Endothelial cell of umbilical vein (primary cell): ENCODE measurements at regions not wholly inside any gene's neighbourhood (a gene's known extent, or its start where the extent isn't known, plus 50 kb on each side); places are given as distances from the start of the nearest gene placed in this dataset.

ENCODE experiments used
- EZH2 ChIP-seq: IDR thresholded peaks from 2 replicates; pipeline ENCODE4 v1.6.1; 2012; ENCODE audit warnings: borderline replicate concordance, low read depth, mild to moderate bottlenecking, moderate library complexity, low read length, inconsistent platforms; ENCODE audit not compliant: severe bottlenecking
- JUN ChIP-seq: IDR thresholded peaks from 2 replicates; pipeline ENCODE4 v1.6.1; 2011; ENCODE audit warnings: borderline replicate concordance, low read depth; ENCODE audit not compliant: insufficient read length, insufficient read depth
- POLR2A ChIP-seq: IDR thresholded peaks from 2 replicates; pipeline ENCODE4 v1.6.1; 2012; ENCODE audit warnings: low read depth, mild to moderate bottlenecking, control low read depth, low read length
- POLR2AphosphoS5 ChIP-seq: IDR thresholded peaks from 2 replicates; pipeline ENCODE4 v1.6.1; 2012; ENCODE audit warnings: low read depth, mild to moderate bottlenecking, control low read depth, low read length, moderate library complexity; ENCODE audit not compliant: insufficient read depth
- TF ChIP-seq, protein P1 (sequence below): IDR thresholded peaks from 2 replicates; pipeline ENCODE4 v1.6.1; 2011; ENCODE audit not compliant: insufficient read depth, insufficient read length

DNA sequence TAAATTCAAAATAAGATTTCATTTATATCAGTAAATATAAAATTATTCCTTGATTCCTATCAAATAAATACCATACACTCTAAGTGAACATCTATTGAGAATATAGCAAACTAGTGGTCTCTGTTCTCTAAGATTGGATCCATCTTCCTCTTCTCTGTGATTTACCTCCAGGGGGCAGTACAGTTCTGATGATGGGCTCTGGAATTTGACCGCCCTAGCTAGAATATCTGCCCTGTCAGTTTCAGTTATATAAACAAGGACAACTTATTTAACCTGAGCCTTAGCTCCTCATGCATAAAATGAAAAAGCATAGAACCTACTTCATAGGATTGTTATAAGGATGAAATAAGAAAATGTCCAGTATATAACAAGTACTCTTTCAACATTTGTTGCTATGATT lies 171.1 kb upstream of the CCDC54 start:
- TF ChIP-seq, protein P1, sequence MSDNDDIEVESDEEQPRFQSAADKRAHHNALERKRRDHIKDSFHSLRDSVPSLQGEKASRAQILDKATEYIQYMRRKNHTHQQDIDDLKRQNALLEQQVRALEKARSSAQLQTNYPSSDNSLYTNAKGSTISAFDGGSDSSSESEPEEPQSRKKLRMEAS, result no peak
- TF ChIP-seq POLR2A, result no peak
- no peak for TF ChIP-seq JUN
- TF ChIP-seq EZH2, result no peak
- no peak for TF ChIP-seq POLR2AphosphoS5
